GM23338 (cell line): ENCODE measurements at regions not wholly inside any gene's neighbourhood (a gene's known extent, or its start where the extent isn't known, plus 50 kb on each side); places are given as distances from the start of the nearest gene placed in this dataset.

ENCODE experiments used
- ATAC-seq: fragments of 200-7000 bp; cut with Tn5 transposase; 3 replicates; pipeline ENCODE4 v1.9.1; 2020
- DNase-seq: peaks from one replicate; pipeline ENCODE4 v3.0.0-alpha.2; 2015; ENCODE audit warnings: low spot score
- H2AFZ ChIP-seq: fragments of 200-600 bp; sonication (generic); 2 replicates; pipeline ENCODE4 v1.8.0; 2016; ENCODE audit warnings: antibody characterized with exemption, mild to moderate bottlenecking, moderate library complexity
- H3F3A ChIP-seq: fragments of 200-600 bp; sonication (generic); replicated peaks from 2 replicates; pipeline ENCODE4 v1.8.0; 2017; ENCODE audit warnings: antibody characterized with exemption, mixed run types, low read depth
- H3K27ac ChIP-seq: fragments of 200-600 bp; sonication (generic); 2 replicates; pipeline ENCODE4 v1.6.1; 2016; ENCODE audit warnings: low read depth
- H3K27me3 ChIP-seq: fragments of 200-600 bp; sonication (generic); 2 replicates; pipeline ENCODE4 v1.8.0; 2016; ENCODE audit warnings: mild to moderate bottlenecking, mixed run types, moderate library complexity; ENCODE audit not compliant: insufficient read depth
- H3K36me3 ChIP-seq: fragments of 200-600 bp; sonication (generic); 2 replicates; pipeline ENCODE4 v1.8.0; 2016; ENCODE audit warnings: mild to moderate bottlenecking; ENCODE audit not compliant: insufficient read depth
- H3K4me1 ChIP-seq: fragments of 200-600 bp; sonication (generic); 2 replicates; pipeline ENCODE4 v1.8.0; 2016; ENCODE audit warnings: mild to moderate bottlenecking, moderate library complexity; ENCODE audit not compliant: insufficient read depth
- H3K4me2 ChIP-seq: fragments of 200-600 bp; sonication (generic); 2 replicates; pipeline ENCODE4 v1.7.1; 2017; ENCODE audit warnings: mixed run types
- H3K4me3 ChIP-seq: fragments of 200-600 bp; sonication (generic); 2 replicates; pipeline ENCODE4 v1.6.1; 2016; ENCODE audit warnings: mixed run types
- H3K79me2 ChIP-seq: fragments of 200-600 bp; sonication (generic); replicated peaks from 2 replicates; pipeline ENCODE4 v1.8.0; 2017; ENCODE audit warnings: mild to moderate bottlenecking; ENCODE audit not compliant: insufficient read depth
- H3K9me2 ChIP-seq: fragments of 200-600 bp; sonication (generic); 2 replicates; pipeline ENCODE4 v1.8.0; 2017; ENCODE audit not compliant: insufficient read depth
- H4K20me1 ChIP-seq: fragments of 200-600 bp; sonication (generic); replicated peaks from 2 replicates; pipeline ENCODE4 v1.8.0; 2017; ENCODE audit warnings: mild to moderate bottlenecking; ENCODE audit not compliant: insufficient read depth
- H3K27ac Mint-ChIP-seq: 2 replicates; pipeline ENCODE4 v1.8.0; 2020; ENCODE audit warnings: inconsistent platforms, mild to moderate bottlenecking, moderate library complexity, mixed read lengths
- H3K27me3 Mint-ChIP-seq: 3 replicates; pipeline ENCODE4 v1.8.0; 2022; ENCODE audit warnings: low read depth, mild to moderate bottlenecking, moderate library complexity, mixed read lengths, inconsistent platforms; ENCODE audit not compliant: insufficient read depth, poor library complexity
- H3K36me3 Mint-ChIP-seq: 3 replicates; pipeline ENCODE4 v1.8.0; 2021; ENCODE audit warnings: low read depth, mild to moderate bottlenecking, inconsistent platforms, moderate library complexity, mixed read lengths
- H3K4me1 Mint-ChIP-seq: 3 replicates; pipeline ENCODE4 v1.8.0; 2020; ENCODE audit warnings: mild to moderate bottlenecking, inconsistent platforms, mixed read lengths
- H3K4me3 Mint-ChIP-seq: 3 replicates; pipeline ENCODE4 v1.8.0; 2021; ENCODE audit warnings: moderate library complexity, mild to moderate bottlenecking, inconsistent platforms, mixed read lengths
- H3K9me3 Mint-ChIP-seq: 3 replicates; pipeline ENCODE4 v1.8.0; 2020; ENCODE audit warnings: moderate library complexity, mild to moderate bottlenecking, inconsistent platforms, mixed read lengths
- CREB1 ChIP-seq: fragments of 250-450 bp; sonication (Bioruptor Pico); IDR thresholded peaks from 2 replicates; pipeline ENCODE4 v1.5.0; 2020; ENCODE audit warnings: low read depth, mild to moderate bottlenecking, moderate library complexity
- CTCF ChIP-seq, 2 experiments: fragments of 200-600 bp in 1 of 2; sonication (generic) in 1 of 2; conservative IDR thresholded peaks; 2 replicates each; pipeline versions ENCODE4 v1.5.1 to v1.6.1; 2016 to 2017; ENCODE audit warnings: antibody characterized with exemption in 2 of 2, low read depth in 2 of 2, mild to moderate bottlenecking in 2 of 2, moderate library complexity in 1 of 2
- ETS1 ChIP-seq: IDR thresholded peaks from 2 replicates; pipeline ENCODE4 v1.6.1; 2016; ENCODE audit warnings: antibody characterized with exemption
- EZH2 ChIP-seq: fragments of 200-600 bp; sonication (generic); IDR thresholded peaks from one replicate; pipeline ENCODE4 v1.8.0; 2017; ENCODE audit warnings: antibody characterized with exemption, mild to moderate bottlenecking, low read depth; ENCODE audit not compliant: unreplicated experiment
- EZH2phosphoT487 ChIP-seq: fragments of 200-600 bp; sonication (generic); IDR thresholded peaks from one replicate; pipeline ENCODE4 v1.8.1; 2018; ENCODE audit warnings: antibody characterized with exemption; ENCODE audit not compliant: unreplicated experiment
- NANOG ChIP-seq: IDR thresholded peaks from 2 replicates; pipeline ENCODE4 v1.6.1; 2016; ENCODE audit warnings: antibody characterized with exemption, borderline replicate concordance
- POLR2AphosphoS5 ChIP-seq: IDR thresholded peaks from 2 replicates; pipeline ENCODE4 v1.6.1; 2016; ENCODE audit warnings: antibody characterized with exemption, low read depth
- STAT1 ChIP-seq: IDR thresholded peaks from one replicate; pipeline ENCODE4 v1.6.1; 2016; ENCODE audit warnings: antibody characterized with exemption; ENCODE audit not compliant: unreplicated experiment
- ZNF114 ChIP-seq: fragments of 250-450 bp; sonication (Bioruptor Pico); IDR thresholded peaks from 2 replicates; pipeline ENCODE4 v1.5.0; 2020; ENCODE audit warnings: mild to moderate bottlenecking, moderate library complexity
- ZNF331 ChIP-seq: fragments of 250-450 bp; sonication (Bioruptor Pico); IDR thresholded peaks from 2 replicates; pipeline ENCODE4 v1.5.0; 2020; ENCODE audit warnings: low read depth, mild to moderate bottlenecking, moderate library complexity
- TF ChIP-seq, protein P1 (sequence below): IDR thresholded peaks from one replicate; pipeline ENCODE4 v1.6.1; 2018; ENCODE audit warnings: antibody characterized with exemption; ENCODE audit not compliant: unreplicated experiment

DNA sequence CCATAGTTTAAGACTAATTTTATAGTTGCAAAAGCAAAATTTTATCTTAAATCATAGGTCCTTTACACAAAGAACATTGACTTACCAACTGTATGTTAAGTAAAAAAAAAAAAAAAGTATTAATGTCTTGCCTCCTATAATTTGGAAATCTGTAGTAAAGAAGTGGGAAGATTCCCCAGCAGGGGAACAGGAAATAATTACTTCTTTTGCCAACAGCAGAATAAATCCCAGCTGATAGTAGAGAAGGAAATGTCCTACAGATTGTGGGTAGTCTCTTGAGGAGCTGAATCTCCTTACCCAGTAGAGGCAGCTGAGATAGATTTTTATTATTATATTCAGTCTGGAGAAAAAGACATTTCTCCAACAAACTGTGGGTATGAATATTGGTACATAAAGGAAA is 193.7 kb downstream of the SLC6A15 start:
- DNase-seq: no peak
- Histone ChIP-seq H3K27me3 (no peaks in the 10 kb centered on the region), H3K4me3 (no peak overlapping the region), H3K9me2 (no peaks in the 10 kb centered on the region), H3K36me3 (no peaks in the 10 kb centered on the region), H3K79me2 (no peaks in the 10 kb centered on the region), H3K4me2 (no peak overlapping the region), H3F3A (no peaks in the 10 kb centered on the region), H4K20me1 (no peaks in the 10 kb centered on the region), H3K4me1 (peaks cover 29% of the 10 kb centered on the region), H3K27ac (no peak overlapping the region), H2AFZ (no peak overlapping the region)
- ATAC-seq: no peak
- no peak overlapping the region for H3K4me3 Mint-ChIP-seq
- H3K36me3 Mint-ChIP-seq: no peaks in the 10 kb centered on the region
- H3K9me3 Mint-ChIP-seq: no peaks in the 10 kb centered on the region
- no peak overlapping the region for H3K27ac Mint-ChIP-seq
- TF ChIP-seq EZH2phosphoT487 (no peak), NANOG (no peak), EZH2 (no peak)
- TF ChIP-seq, protein P1, sequence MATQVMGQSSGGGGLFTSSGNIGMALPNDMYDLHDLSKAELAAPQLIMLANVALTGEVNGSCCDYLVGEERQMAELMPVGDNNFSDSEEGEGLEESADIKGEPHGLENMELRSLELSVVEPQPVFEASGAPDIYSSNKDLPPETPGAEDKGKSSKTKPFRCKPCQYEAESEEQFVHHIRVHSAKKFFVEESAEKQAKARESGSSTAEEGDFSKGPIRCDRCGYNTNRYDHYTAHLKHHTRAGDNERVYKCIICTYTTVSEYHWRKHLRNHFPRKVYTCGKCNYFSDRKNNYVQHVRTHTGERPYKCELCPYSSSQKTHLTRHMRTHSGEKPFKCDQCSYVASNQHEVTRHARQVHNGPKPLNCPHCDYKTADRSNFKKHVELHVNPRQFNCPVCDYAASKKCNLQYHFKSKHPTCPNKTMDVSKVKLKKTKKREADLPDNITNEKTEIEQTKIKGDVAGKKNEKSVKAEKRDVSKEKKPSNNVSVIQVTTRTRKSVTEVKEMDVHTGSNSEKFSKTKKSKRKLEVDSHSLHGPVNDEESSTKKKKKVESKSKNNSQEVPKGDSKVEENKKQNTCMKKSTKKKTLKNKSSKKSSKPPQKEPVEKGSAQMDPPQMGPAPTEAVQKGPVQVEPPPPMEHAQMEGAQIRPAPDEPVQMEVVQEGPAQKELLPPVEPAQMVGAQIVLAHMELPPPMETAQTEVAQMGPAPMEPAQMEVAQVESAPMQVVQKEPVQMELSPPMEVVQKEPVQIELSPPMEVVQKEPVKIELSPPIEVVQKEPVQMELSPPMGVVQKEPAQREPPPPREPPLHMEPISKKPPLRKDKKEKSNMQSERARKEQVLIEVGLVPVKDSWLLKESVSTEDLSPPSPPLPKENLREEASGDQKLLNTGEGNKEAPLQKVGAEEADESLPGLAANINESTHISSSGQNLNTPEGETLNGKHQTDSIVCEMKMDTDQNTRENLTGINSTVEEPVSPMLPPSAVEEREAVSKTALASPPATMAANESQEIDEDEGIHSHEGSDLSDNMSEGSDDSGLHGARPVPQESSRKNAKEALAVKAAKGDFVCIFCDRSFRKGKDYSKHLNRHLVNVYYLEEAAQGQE: no peak
- H3K4me1 Mint-ChIP-seq: peaks cover 26% of the 10 kb centered on the region
- peaks cover 3% of the 10 kb centered on the region for H3K27me3 Mint-ChIP-seq

DNA sequence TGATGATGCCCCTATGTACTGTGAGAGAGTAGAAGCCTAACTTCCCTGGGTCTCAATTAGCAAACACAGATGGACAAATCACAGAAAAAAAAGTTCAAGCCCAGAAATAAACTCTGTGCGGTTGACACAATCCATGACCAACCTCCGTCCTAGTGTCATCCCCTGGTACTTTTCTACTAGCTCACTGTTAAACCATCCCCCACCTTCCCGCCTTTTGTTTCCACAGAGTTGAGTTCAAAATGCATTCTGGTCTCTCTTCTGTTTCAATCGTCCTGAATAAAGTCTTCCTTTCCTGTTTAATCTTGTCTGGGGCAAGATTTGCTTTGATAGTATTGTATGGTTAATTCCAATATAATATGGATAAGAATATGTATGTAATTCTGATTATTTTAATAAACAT is 199.9 kb downstream of the SLC6A15 start:
- Histone ChIP-seq H4K20me1 (no peaks in the 10 kb centered on the region), H3K27ac (no peak overlapping the region), H3F3A (no peaks in the 10 kb centered on the region), H3K79me2 (no peaks in the 10 kb centered on the region), H3K9me2 (no peaks in the 10 kb centered on the region), H2AFZ (peak overlapping the region; percentile 48; the same call in 1 of the 2 replicates), H3K36me3 (no peaks in the 10 kb centered on the region), H3K4me3 (no peak overlapping the region), H3K4me2 (0 out of 2 replicates have a peak overlapping the region, but pooled peaks have one; percentile 46), H3K4me1 (peaks cover 10% of the 10 kb centered on the region), H3K27me3 (no peaks in the 10 kb centered on the region)
- ATAC-seq (peak; percentile 48), DNase-seq (peak; percentile 40)
- Mint-ChIP-seq H3K4me1 (peaks cover 8% of the 10 kb centered on the region; the same call in 2 of the 3 replicates), H3K27me3 (no peaks in the 10 kb centered on the region), H3K36me3 (no peaks in the 10 kb centered on the region), H3K9me3 (no peaks in the 10 kb centered on the region; the same call in 2 of the 3 replicates), H3K27ac (no peak overlapping the region), H3K4me3 (no peak overlapping the region)
- TF ChIP-seq ZNF114 (CRISPR knock-in tag) (no peak), CREB1 (CRISPR knock-in tag) (no peak), ZNF331 (no peak), CTCF (conservative IDR thresholded peaks at IDR 0.05; ENCODE audit: low read depth in 2 of 2) (no peak), ETS1 (no peak), STAT1 (no peak), EZH2 (no peak), POLR2AphosphoS5 (no peak)
- TF ChIP-seq, protein P1: no peak
